ENCODE measurements at regions not wholly inside any gene's neighbourhood (a gene's known extent, or its start where the extent isn't known, plus 50 kb on each side); places are given as distances from the start of the nearest gene placed in this dataset.

DNA sequence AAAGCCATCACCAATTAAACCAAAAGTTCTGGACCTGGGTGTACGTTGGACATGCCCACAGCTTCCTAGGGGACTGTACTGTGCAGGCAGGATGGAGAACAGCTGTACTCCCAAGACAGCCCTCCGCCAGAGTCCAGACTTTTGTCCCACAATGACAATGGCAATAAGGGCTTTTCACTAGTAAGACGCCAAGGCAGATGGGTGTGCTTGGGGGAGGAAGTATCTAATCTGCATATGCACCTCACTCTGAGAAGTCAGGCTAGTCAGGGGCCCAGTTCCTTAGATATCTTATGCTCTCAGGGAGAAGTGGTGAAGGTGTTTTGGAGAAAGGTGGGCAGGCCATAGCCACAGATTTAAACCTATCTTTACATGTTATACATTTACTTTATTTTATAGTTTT lies 85.1 kb upstream of the USP47 start:
- DNase-seq (ENCODE audit: low read depth in 3 of 3), result no peak

DNA sequence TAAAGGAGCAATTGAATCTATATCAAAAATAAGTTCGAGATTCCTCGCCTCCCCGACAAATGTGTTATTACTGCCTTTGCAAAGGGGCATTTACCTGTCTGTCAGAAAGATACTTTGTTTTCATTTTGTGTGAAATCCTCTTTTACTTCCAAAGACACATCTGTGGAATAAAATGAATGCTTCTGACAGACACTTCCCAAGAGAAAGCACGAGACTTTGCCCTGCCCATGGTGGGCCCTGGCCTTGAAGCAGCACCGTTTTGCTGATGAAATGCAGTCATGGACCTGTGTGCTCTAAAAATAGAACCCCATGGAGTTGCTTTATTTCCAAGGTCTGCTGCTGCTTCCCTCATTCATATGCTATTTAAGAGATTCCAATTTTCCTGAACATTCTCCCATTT lies 85.9 kb upstream of the USP47 start:
- DNase-seq (ENCODE audit: low read depth in 3 of 3), result no peak

DNA sequence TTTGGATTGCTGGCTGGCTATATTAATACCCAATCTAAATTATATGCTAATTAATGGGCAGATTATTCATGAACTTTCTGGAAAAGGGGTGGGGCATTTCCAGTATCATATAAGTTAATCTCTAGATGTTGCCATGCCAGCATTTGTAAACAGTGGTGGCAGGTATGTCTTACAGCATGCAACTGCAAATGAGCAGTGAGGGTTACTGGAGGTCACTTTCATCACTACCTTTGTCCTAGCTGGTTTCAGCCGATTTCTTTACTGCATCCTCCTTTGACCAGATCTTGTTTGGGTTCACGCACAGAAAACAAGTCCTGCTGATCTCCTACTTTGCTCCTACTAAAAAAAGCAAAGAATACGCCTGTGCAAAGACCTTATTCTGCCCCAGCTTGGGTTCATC lies 89.1 kb upstream of the USP47 start:
- DNase-seq (ENCODE audit: low read depth in 3 of 3), result no peak

- no peak for DNase-seq (ENCODE audit: low read depth in 3 of 3)
Measured at GRCh38 chr11:11750017-11750878, 91.5 kb upstream of the USP47 start.

GRCh38 chr11:11748706-11749365 lies 92.9 kb upstream of the USP47 start:
- no peak for DNase-seq (ENCODE audit: low read depth in 3 of 3)

DNA sequence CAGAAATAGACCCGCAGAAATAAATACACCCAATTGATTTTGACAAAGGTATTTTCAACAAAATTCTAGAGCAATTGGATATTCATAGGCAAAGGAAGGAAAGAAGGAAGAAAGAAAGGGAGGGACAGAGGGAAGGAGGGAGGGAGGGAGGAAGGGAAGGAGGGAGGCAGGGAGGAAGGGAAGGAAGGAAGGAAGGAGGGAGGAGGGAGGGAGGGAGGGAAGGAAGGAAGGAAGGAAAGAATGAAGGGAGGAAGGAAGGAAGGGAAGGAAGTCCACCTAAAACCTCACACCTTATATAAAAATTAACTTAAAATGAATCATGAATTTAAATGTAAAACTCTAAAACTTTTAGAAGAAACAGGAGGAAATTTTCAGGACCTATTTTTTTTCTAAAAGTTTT lies 94.2 kb upstream of the USP47 start:
- no peak for DNase-seq (ENCODE audit: low read depth in 3 of 3)

GRCh38 chr11:11746449-11746848 lies 95.3 kb upstream of the USP47 start:
- no peak for DNase-seq (ENCODE audit: low read depth in 3 of 3)

- DNase-seq (ENCODE audit: low read depth in 3 of 3), result no peak
Measured at GRCh38 chr11:11743216-11743615, 98.6 kb upstream of the USP47 start.

GRCh38 chr11:11742486-11742885 lies 99.3 kb upstream of the USP47 start:
- no peak for DNase-seq (ENCODE audit: low read depth in 3 of 3)

- DNase-seq (ENCODE audit: low read depth in 3 of 3), result no peak
Measured at GRCh38 chr11:11740836-11741235, 100.9 kb upstream of the USP47 start.

DNA sequence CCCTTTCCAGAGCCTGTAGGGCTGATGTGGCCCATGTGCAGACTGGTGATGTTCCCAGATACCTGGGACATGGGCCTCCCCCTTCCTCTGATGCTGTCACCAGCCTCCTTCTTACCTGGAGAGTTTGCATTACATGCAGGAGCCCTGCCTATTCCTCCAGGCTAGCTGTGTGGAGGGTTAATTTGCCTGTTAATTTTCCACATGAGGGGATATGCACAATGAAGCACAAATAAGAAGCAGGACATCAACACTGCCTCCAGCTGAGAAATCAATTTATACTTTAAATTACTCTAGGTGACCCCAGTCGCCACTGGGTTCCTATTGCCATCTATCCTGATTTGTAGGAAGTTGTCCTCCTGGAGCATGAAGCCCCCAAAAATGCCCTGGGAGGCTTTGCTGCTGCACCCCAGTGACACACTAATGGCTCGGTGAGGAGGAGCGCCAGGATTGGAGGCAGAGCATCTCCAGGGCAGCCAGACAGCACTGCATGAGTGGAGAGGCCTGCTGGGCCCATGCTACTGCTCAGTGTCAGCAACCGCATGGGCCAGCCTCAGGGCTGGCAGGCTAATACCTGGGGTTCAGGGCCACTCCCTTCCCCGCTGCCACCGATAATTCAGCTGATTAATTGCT lies 101.6 kb upstream of the USP47 start:
- no peak for DNase-seq (ENCODE audit: low read depth in 3 of 3)

GRCh38 chr11:11738370-11738769 lies 103.4 kb upstream of the USP47 start:
- DNase-seq (ENCODE audit: low read depth in 3 of 3), result no peak

DNA sequence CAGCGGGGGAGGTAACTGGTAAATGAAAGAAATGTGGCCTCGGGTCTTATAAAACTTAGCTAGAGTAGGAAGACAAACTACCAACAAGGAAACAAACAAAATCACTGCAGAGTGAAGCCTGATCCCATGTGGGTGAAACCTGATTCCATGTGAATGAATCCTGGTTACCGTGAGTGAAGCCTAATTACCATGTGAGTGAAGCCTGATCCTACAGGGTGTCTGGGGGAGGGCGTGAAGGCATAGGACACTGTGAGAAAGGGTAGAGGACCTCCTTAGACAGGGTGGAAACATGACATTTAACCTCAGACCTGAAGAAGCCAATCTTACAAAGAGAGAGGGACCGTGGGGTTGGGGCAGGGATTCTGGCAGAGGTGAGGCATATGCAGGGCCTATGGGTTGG lies 106.2 kb upstream of the USP47 start:
- DNase-seq (ENCODE audit: low read depth in 3 of 3), result no peak

GRCh38 chr11:11733246-11733747 lies 108.5 kb upstream of the USP47 start:
- DNase-seq (ENCODE audit: low read depth in 3 of 3), result no peak

DNA sequence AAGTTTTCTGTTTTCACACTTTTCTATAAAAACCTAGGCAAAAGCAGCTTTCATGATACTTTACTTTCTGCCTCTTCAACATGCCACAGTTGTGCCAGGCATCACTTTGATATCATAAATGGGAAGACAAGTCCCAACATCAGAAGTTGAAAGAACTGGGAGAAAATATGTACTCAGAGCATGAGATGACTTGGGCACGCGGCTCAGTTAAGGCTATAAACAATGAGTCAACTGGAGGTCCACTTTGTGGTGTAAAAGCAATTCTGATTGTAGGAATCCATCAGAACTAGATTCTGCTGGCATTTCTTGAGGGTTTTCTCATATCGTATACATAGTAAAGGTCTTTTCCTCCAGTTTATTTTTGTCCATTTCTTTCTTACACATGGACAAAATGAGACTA lies 109.7 kb upstream of the USP47 start:
- no peak for DNase-seq (ENCODE audit: low read depth in 3 of 3)

GRCh38 chr11:11731311-11732083 lies 109.7 kb upstream of the GALNT18 start:
- no peak for DNase-seq (ENCODE audit: low read depth in 3 of 3)

GRCh38 chr11:11728386-11728785 lies 106.6 kb upstream of the GALNT18 start:
- DNase-seq (ENCODE audit: low read depth in 3 of 3), result no peak

GRCh38 chr11:11725438-11725837 lies 103.6 kb upstream of the GALNT18 start:
- no peak for DNase-seq (ENCODE audit: low read depth in 3 of 3)

GRCh38 chr11:11724994-11725393 lies 103.2 kb upstream of the GALNT18 start:
- DNase-seq (ENCODE audit: low read depth in 3 of 3), result no peak

GRCh38 chr11:11722861-11723260 lies 101.1 kb upstream of the GALNT18 start:
- no peak for DNase-seq (ENCODE audit: low read depth in 3 of 3)

DNA sequence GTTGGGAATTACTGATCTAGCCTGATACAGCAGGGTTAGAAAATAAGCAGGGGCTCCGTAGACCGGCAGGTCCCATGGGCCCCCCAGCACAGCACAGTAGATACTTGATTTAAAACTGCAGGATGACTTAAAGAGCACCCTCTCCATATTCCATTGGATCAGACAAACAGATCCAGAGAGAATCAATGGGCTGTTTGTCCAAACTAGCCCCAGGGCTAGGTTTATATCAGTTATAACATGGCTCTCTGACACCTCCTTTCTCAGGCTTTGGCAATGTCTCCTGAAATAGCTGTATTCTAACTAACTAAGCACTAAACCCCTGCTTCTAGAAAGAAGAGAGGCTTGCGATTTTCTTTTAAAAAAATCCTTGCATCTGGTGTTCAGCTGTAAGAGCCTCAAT lies 100.4 kb upstream of the GALNT18 start:
- DNase-seq (ENCODE audit: low read depth in 3 of 3), result no peak

- DNase-seq (ENCODE audit: low read depth in 3 of 3), result no peak
Measured at GRCh38 chr11:11718511-11718910, 96.7 kb upstream of the GALNT18 start.

Measured in stimulated activated CD4-positive, alpha-beta T cell treated with anti-CD3 and anti-CD28 coated beads, TNF-alpha, amount 100 ng/mL, for 4 hours (primary cell).